Thyroid gland (tissue), 4 donors: ENCODE measurements at regions not wholly inside any gene's neighbourhood (a gene's known extent, or its start where the extent isn't known, plus 50 kb on each side); places are given as distances from the start of the nearest gene placed in this dataset.

Experiments
- DNase-seq, 2 donors: peaks; one replicate each; pipeline ENCODE4 v3.0.0-alpha.2; 2019
- H3K27ac ChIP-seq, 3 donors: fragments of 200-600 bp; sonication (generic); 1 replicate in 2 of 3; 2 replicates in 1 of 3; pipeline ENCODE4 v1.5.1; 2016 to 2019; ENCODE audit warnings: mild to moderate bottlenecking in 1 of 3, moderate library complexity in 1 of 3
- H3K27me3 ChIP-seq: fragments of 200-600 bp; sonication (generic); one replicate; pipeline ENCODE4 v1.5.1; 2019
- H3K36me3 ChIP-seq, 2 donors: fragments of 200-600 bp; sonication (generic); one replicate each; pipeline ENCODE4 v1.5.1; 2016 to 2019
- H3K4me1 ChIP-seq, 2 donors: fragments of 200-600 bp; sonication (generic); one replicate each; pipeline ENCODE4 v1.5.1; 2017 to 2019
- H3K4me3 ChIP-seq, 3 donors: fragments of 200-600 bp; sonication (generic); replicated peaks in 1 of 3; 1 replicate in 2 of 3; 2 replicates in 1 of 3; pipeline ENCODE4 v1.5.1; 2016; ENCODE audit warnings: mild to moderate bottlenecking in 1 of 3
- H3K9me3 ChIP-seq: fragments of 200-600 bp; sonication (generic); one replicate; pipeline ENCODE4 v1.5.1; 2017
- CTCF ChIP-seq, 6 experiments: fragments of 200-600 bp in 3 of 6; fragments of 450-650 bp in 3 of 6; sonication (generic) in 3 of 6; IDR thresholded peaks; one replicate each; pipeline ENCODE4 v1.5.1; 2016 to 2019; ENCODE audit warnings: antibody characterized with exemption in 6 of 6, mild to moderate bottlenecking in 2 of 6, inconsistent platforms in 1 of 6, moderate library complexity in 1 of 6
- POLR2A ChIP-seq, 2 donors: fragments of 450-650 bp; IDR thresholded peaks; one replicate each; pipeline ENCODE4 v1.6.1; 2017; ENCODE audit warnings: antibody characterized with exemption in 2 of 2, mild to moderate bottlenecking in 2 of 2, moderate library complexity in 1 of 2
- WGBS, 2 donors: methylation state at CpG; one replicate each; pipeline ENCODE4 v1.1.5; 2017; 5-methylcytosine and 5-hydroxymethylcytosine counted together
- intact Hi-C: fragments of 100-400 bp; cut with DNase I; formaldehyde crosslinking; loops from one replicate; pipeline ENCODE4 v1.15.1; 2023

- Histone ChIP-seq H3K36me3 (no peaks in the 10 kb centered on the region), H3K4me1 (no peaks in the 10 kb centered on the region), H3K9me3 (no peaks in the 10 kb centered on the region), H3K4me3 (no peak overlapping the region), H3K27me3 (no peaks in the 10 kb centered on the region), H3K27ac (no peak overlapping the region)
- intact Hi-C loops, result no loop called here
- WGBS, 2 donors, result 73 to 85% methylated on average over 1 of the region's 1 CpG
- DNase-seq, result no peak
- TF ChIP-seq POLR2A (IDR thresholded peaks at IDR 0.05) (no peak), CTCF (IDR thresholded peaks at IDR 0.05) (no peak)
Observed at GRCh38 chr21:17730782-17731181, 88.4 kb downstream of the C21orf91 start.

DNA sequence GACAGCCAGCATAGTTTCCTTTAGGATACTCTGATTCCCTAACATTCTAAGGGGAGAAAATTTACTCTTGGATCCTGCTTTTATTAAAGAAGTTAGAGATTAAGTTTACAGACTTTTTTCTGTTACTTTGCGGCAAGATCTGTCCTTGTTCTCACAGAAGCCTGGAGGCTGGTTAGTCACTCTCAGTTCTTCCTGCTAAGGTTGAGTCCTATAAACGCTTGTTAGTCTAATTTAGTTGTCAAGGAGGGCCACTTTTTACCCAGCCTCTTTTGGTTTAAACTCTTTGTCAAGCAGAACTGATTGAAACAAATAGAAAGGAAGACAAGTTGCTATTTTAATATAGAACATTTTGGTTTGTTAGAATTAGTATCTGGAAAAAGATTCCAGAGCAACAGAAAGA, 89.7 kb downstream of the C21orf91 start:
- WGBS, 2 donors, result 70 to 77% methylated on average over 2 of the region's 2 CpGs
- TF ChIP-seq CTCF (IDR thresholded peaks at IDR 0.05) (no peak), POLR2A (IDR thresholded peaks at IDR 0.05) (no peak)
- H3K4me1 ChIP-seq, result no peaks in the 10 kb centered on the region
- DNase-seq, result no peak
- H3K27ac ChIP-seq, result no peak overlapping the region
- no peaks in the 10 kb centered on the region for H3K36me3 ChIP-seq
- intact Hi-C loops, result no loop called here
- no peaks in the 10 kb centered on the region for H3K9me3 ChIP-seq
- no peaks in the 10 kb centered on the region for H3K27me3 ChIP-seq
- H3K4me3 ChIP-seq, result no peak overlapping the region

DNA sequence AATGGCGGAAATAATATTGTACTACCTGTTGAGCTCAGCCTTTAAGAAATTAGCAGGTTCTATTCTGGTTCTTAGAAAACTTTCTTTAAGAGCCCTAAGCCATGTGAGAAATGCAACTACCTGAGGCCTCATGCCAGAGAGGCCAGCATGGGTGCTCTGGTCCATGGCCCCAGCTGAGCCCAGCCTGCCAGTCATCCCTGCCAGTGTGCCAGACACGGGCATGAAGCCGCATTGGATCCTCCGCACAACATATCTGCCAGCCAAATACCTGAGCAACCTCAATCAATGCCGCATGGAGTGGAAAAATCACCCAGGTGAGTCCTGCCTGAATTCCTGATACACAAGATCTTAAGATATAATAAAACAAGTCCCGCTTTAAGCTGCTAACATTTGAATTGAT, 91.8 kb downstream of the C21orf91 start:
- Histone ChIP-seq H3K4me3 (no peak overlapping the region), H3K4me1 (no peaks in the 10 kb centered on the region), H3K9me3 (no peaks in the 10 kb centered on the region), H3K27me3 (no peaks in the 10 kb centered on the region), H3K36me3 (no peaks in the 10 kb centered on the region), H3K27ac (no peak overlapping the region)
- intact Hi-C loops, result no loop called here
- WGBS, 2 donors, result 65 to 95% methylated on average over 6 of the region's 6 CpGs
- peak in 1 of 2 donors; percentile 70 for DNase-seq
- TF ChIP-seq POLR2A (IDR thresholded peaks at IDR 0.05), result no peak
- no peak for TF ChIP-seq CTCF (IDR thresholded peaks at IDR 0.05)

DNA sequence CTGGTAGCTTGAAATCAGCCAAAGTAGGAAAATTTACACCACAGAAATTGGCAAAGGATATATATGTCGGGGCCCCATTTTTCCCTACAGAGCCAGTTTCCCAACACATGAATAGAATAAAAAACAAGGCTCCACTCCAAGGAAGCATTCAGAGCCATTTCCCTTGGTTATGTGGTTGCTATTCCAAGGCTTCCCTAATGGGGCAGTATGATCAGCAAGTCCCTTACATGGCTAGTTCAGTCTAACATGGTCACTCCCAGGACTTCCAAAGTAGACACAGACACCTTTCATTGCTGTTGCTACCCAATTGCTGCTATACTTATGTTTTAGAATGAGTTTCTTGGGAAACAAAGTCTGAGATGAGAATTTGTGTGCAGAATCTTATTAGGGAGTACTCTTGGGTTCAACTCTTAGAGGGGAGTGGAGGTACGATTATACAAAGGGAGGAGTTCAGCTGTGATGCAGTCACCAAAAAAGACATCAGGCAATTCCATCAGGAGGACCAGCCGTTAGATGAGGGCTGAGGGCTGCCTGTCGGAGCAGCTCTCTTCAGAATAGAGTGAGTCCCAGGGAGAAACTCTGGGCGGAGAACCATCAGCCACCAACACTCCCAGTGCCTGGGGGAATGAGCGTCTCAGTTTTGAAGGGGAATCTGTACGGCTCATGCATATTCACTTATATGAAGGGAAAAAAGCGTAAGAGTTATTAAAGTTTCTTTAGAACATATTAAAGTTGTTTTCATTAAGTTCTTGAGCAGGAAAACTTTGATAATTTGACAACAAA, 92.9 kb downstream of the C21orf91 start:
- WGBS, 2 donors, result 92 to 94% methylated on average over 8 of the region's 8 CpGs
- TF ChIP-seq CTCF (IDR thresholded peaks at IDR 0.05) (no peak), POLR2A (IDR thresholded peaks at IDR 0.05) (no peak)
- Histone ChIP-seq H3K4me3 (no peak overlapping the region), H3K27me3 (no peaks in the 10 kb centered on the region), H3K36me3 (no peaks in the 10 kb centered on the region), H3K9me3 (no peaks in the 10 kb centered on the region), H3K27ac (no peak overlapping the region), H3K4me1 (no peaks in the 10 kb centered on the region)
- intact Hi-C loops, result no loop called here
- no peak for DNase-seq

GRCh38 chr21:17725339-17725738, 93.8 kb downstream of the C21orf91 start:
- H3K9me3 ChIP-seq, result no peaks in the 10 kb centered on the region
- WGBS, 2 donors, result 31 to 43% methylated on average over 3 of the region's 3 CpGs
- no peak for DNase-seq
- no peaks in the 10 kb centered on the region for H3K4me1 ChIP-seq
- H3K27me3 ChIP-seq, result no peaks in the 10 kb centered on the region
- no peaks in the 10 kb centered on the region for H3K36me3 ChIP-seq
- no peak overlapping the region for H3K4me3 ChIP-seq
- no peak overlapping the region for H3K27ac ChIP-seq
- TF ChIP-seq CTCF (IDR thresholded peaks at IDR 0.05) (no peak), POLR2A (IDR thresholded peaks at IDR 0.05) (no peak)
- intact Hi-C loops, result no loop called here
